ENCODE measurements at regions not wholly inside any gene's neighbourhood (a gene's known extent, or its start where the extent isn't known, plus 50 kb on each side); places are given as distances from the start of the nearest gene placed in this dataset.

DNA sequence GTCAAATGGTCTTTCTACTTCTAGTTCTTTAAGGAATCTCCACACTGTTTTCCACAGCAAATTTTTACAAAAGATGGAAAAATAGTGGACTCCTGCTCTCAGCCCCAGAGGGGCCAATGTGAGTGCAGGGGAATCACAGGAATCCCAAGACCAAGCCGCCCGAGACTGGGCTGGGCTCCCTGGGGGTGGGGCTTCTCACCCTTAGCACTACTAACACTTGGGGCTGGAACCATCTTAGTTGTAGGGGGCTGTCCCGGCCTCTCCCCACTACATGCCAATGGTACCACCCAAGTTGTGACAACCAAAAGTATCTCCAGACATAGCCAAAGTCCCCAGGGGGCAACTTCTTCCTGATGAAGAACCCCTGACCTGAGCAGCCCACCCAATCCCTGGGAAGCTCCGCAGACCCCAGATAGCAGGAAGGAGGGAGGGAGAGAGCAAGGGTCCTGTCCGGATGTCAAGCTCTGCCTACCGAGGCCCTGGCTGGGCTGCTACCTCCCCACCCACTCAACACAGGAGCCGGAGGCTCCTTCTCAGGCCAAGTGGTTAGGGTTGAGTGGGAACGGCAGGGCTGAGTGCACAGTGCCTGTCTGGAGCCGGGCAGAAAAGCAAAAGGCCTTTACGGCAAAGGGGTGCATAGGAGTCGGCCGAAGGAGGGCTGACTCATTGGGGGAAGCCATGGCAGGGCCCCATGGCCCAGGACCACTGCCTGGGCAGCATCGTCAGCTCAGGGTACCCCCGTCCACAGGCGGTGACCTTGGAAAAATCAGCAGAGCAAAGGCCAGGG lies 122.5 kb upstream of the FGF3 start:
- Histone ChIP-seq H3K9ac (ENCODE audit: low read length) (no peak overlapping the region), H3K27me3 (ENCODE audit: insufficient read depth, low read length) (no peaks in the 10 kb centered on the region), H3K4me3 (replicated peaks in 1 of 2; ENCODE audit: low read depth in 1 of 2, low read length in 2 of 2) (no peak overlapping the region), H3K79me2 (ENCODE audit: insufficient read depth, low read length) (no peaks in the 10 kb centered on the region), H3K27ac (ENCODE audit: low read depth, low read length) (no peak overlapping the region), H4K20me1 (ENCODE audit: insufficient read depth) (no peaks in the 10 kb centered on the region), H3K9me2 (ENCODE audit: insufficient read depth) (no peaks in the 10 kb centered on the region), H3K36me3 (ENCODE audit: control insufficient read depth in 1 of 2, insufficient read depth in 2 of 2, low read length in 2 of 2) (no peaks in the 10 kb centered on the region), H2AFZ (ENCODE audit: low read depth, low read length, poor library complexity, severe bottlenecking) (no peak overlapping the region), H3K4me1 (ENCODE audit: control insufficient read depth in 1 of 2, insufficient read depth in 2 of 2, low read length in 2 of 2) (peaks cover 12 to 31% of the 10 kb centered on the region in 2 experiments), H3K9me3 (ENCODE audit: control insufficient read depth in 1 of 2, insufficient read depth in 1 of 2, low read depth in 1 of 2, low read length in 2 of 2) (no peaks in the 10 kb centered on the region), H3K4me2 (ENCODE audit: low read length) (no peak overlapping the region)
- no peak for ATAC-seq
- intact Hi-C loops (cut with micrococcal nuclease), result no loop called here
- ChIA-PET RAD21 (ENCODE audit: low non-redundant PET in 1 of 2, low total read pairs in 2 of 2, uncharacterized antibody in 2 of 2, unreplicated experiment in 2 of 2) (no interaction called here), CTCF (no interaction called here), POLR2A (no interaction called here)
- no peak for DNase-seq (ENCODE audit: low read depth, low spot score)
- no peak for TF ChIP-seq SP1 (IDR thresholded peaks at IDR 0.05; ENCODE audit: low read depth)
- TF ChIP-seq CEBPB (IDR thresholded peaks at IDR 0.05; ENCODE audit: low read depth), result no peak
- TF ChIP-seq, protein P1, sequence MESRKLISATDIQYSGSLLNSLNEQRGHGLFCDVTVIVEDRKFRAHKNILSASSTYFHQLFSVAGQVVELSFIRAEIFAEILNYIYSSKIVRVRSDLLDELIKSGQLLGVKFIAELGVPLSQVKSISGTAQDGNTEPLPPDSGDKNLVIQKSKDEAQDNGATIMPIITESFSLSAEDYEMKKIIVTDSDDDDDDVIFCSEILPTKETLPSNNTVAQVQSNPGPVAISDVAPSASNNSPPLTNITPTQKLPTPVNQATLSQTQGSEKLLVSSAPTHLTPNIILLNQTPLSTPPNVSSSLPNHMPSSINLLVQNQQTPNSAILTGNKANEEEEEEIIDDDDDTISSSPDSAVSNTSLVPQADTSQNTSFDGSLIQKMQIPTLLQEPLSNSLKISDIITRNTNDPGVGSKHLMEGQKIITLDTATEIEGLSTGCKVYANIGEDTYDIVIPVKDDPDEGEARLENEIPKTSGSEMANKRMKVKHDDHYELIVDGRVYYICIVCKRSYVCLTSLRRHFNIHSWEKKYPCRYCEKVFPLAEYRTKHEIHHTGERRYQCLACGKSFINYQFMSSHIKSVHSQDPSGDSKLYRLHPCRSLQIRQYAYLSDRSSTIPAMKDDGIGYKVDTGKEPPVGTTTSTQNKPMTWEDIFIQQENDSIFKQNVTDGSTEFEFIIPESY (IDR thresholded peaks at IDR 0.05; ENCODE audit: extremely low read depth, insufficient replicate concordance, low read length), result no peak
- TF ChIP-seq ZFX (IDR thresholded peaks at IDR 0.05), result no peak
- no peak for TF ChIP-seq ZNF274 (IDR thresholded peaks at IDR 0.05; ENCODE audit: low read depth, low read length)
- no peak for TF ChIP-seq EZH2 (IDR thresholded peaks at IDR 0.05)
- no peak for TF ChIP-seq SRF (IDR thresholded peaks at IDR 0.05; ENCODE audit: low read depth)
- TF ChIP-seq JUND (IDR thresholded peaks at IDR 0.05), result no peak
- TF ChIP-seq, protein P2, sequence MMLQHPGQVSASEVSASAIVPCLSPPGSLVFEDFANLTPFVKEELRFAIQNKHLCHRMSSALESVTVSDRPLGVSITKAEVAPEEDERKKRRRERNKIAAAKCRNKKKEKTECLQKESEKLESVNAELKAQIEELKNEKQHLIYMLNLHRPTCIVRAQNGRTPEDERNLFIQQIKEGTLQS (IDR thresholded peaks at IDR 0.05), result no peak
- no TSS peak for BruUV-seq (replicated peaks)

All from HCT116 (cell line).